Colonic mucosa (tissue), 4 donors: ENCODE measurements at regions not wholly inside any gene's neighbourhood (a gene's known extent, or its start where the extent isn't known, plus 50 kb on each side); places are given as distances from the start of the nearest gene placed in this dataset.

Experiments
- DNase-seq: peaks from one replicate; pipeline ENCODE4 v3.0.0-alpha.2; 2020
- H3K27ac ChIP-seq: fragments of 200-600 bp; one replicate; pipeline ENCODE4 v1.8.0; 2021
- H3K27me3 ChIP-seq: fragments of 200-600 bp; one replicate; pipeline ENCODE4 v1.8.0; 2021
- H3K36me3 ChIP-seq: fragments of 200-600 bp; one replicate; pipeline ENCODE4 v1.8.0; 2021
- H3K4me1 ChIP-seq: fragments of 200-600 bp; one replicate; pipeline ENCODE4 v1.8.0; 2021; ENCODE audit warnings: mild to moderate bottlenecking
- H3K4me3 ChIP-seq: fragments of 200-600 bp; one replicate; pipeline ENCODE4 v1.8.0; 2021
- H3K9ac ChIP-seq, 2 donors: one replicate each; pipeline ENCODE4 v1.7.0; 2013; ENCODE audit warnings: control low read depth in 2 of 2, low read depth in 2 of 2, low read length in 2 of 2
- H3K9me3 ChIP-seq: fragments of 200-600 bp; one replicate; pipeline ENCODE4 v1.8.0; 2021
- intact Hi-C: fragments of 100-400 bp; cut with DNase I; formaldehyde crosslinking; loops from one replicate; pipeline ENCODE4 v1.14.1; 2022
- TF ChIP-seq, protein P1 (sequence below): fragments of 200-600 bp; IDR thresholded peaks from one replicate; pipeline ENCODE4 v1.8.0; 2022; ENCODE audit warnings: antibody characterized with exemption, mild to moderate bottlenecking
- donor health status: healthy.
- donor health status: DM: no; HTN: no; CAD: no.
- donor health status: DM: no; HTN: no; CAD: no.

DNA sequence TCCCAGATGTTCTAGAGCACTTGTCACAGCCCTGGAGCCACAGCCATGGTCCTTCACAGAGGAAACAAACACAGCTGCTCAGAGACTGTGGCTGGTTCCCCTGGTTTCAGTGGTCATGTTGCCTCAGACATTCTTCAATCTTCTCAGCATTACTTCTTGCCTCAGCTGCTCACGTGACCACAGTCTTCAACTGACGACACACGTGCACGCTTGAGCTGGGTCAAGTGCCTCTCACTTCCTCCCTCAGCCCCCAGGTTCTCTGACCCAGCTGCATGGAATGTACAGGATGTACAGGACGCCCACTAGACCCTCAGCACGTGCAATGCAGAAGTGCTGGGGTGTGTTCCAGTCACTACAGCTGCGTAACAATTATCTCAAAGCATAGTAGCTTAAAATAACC lies 159.8 kb upstream of the GGTLC1 start:
- Histone ChIP-seq H3K9me3 (no peaks in the 10 kb centered on the region), H3K27me3 (no peaks in the 10 kb centered on the region), H3K36me3 (no peaks in the 10 kb centered on the region), H3K4me3 (no peak overlapping the region), H3K27ac (no peak overlapping the region), H3K9ac (no peak overlapping the region), H3K4me1 (no peaks in the 10 kb centered on the region)
- TF ChIP-seq, protein P1, sequence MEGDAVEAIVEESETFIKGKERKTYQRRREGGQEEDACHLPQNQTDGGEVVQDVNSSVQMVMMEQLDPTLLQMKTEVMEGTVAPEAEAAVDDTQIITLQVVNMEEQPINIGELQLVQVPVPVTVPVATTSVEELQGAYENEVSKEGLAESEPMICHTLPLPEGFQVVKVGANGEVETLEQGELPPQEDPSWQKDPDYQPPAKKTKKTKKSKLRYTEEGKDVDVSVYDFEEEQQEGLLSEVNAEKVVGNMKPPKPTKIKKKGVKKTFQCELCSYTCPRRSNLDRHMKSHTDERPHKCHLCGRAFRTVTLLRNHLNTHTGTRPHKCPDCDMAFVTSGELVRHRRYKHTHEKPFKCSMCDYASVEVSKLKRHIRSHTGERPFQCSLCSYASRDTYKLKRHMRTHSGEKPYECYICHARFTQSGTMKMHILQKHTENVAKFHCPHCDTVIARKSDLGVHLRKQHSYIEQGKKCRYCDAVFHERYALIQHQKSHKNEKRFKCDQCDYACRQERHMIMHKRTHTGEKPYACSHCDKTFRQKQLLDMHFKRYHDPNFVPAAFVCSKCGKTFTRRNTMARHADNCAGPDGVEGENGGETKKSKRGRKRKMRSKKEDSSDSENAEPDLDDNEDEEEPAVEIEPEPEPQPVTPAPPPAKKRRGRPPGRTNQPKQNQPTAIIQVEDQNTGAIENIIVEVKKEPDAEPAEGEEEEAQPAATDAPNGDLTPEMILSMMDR, result no peak
- intact Hi-C loops, result no loop called here
- no peak for DNase-seq

DNA sequence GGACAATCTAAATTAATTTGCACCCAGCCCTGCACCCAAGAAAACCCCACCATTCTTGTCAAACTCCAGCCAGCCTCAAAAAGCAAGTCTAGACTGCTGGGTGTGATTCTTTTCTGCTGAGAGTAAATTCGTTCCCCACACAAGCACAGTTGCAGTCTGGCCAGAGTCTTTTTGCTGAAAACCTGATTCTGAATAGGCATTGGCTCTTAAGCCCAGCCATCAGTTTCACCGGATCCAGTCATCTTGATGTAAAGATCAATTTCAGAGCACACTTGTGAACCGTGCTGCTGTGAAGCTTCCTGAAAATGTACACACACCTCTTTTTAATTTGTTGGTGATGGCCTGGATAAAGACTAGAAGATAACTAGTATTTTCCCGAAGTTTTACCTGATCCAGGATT lies 159.4 kb upstream of the GGTLC1 start:
- TF ChIP-seq, protein P1, result no peak
- intact Hi-C loops, result no loop called here
- Histone ChIP-seq H3K4me3 (no peak overlapping the region), H3K9me3 (no peaks in the 10 kb centered on the region), H3K27ac (no peak overlapping the region), H3K4me1 (no peaks in the 10 kb centered on the region), H3K36me3 (no peaks in the 10 kb centered on the region), H3K27me3 (no peaks in the 10 kb centered on the region), H3K9ac (no peak overlapping the region)
- DNase-seq, result no peak

DNA sequence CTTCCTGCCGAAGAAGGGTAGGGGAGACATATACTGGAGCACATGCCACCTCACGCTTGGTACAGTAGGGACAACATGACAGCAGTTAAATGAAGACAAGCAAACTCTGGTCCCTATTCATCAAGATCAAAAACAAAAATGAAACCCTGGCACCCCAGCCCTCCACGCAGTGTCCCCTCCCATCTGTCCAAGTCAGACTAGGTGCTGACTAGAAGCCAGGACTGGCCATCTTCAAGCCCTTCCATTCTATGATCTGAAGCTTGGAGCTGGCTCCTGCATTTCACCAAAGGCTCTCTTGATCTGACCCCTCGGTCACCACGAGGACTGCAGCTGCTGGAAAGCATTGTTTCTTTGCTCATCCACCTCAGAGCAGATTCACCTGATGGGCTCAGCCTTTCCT lies 158.9 kb upstream of the GGTLC1 start:
- Histone ChIP-seq H3K4me3 (no peak overlapping the region), H3K27me3 (no peaks in the 10 kb centered on the region), H3K9ac (no peak overlapping the region), H3K27ac (no peak overlapping the region), H3K36me3 (no peaks in the 10 kb centered on the region), H3K4me1 (no peaks in the 10 kb centered on the region), H3K9me3 (no peaks in the 10 kb centered on the region)
- DNase-seq, result no peak
- TF ChIP-seq, protein P1, result no peak
- intact Hi-C loops, result no loop called here

DNA sequence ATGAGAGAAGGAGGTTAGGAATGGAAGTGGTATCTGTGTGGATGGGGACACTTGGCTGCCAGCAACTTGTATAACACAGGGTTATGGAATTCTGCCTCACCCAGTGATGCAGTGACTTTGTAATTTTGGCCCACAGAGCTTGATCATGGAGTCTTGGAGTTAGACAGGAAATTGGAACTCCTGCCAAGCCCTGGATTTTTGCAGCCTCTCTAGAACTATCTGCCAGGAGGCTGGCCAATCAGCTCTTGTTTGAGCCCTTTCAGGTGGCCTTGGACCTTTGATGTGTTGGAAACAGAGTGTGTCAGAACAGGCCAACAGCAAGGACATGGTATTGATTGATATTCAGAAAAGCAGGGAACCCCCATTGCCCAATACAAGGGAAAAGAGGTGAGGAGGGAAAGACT lies 157.7 kb upstream of the GGTLC1 start:
- DNase-seq, result no peak
- TF ChIP-seq, protein P1, result no peak
- no peak overlapping the region for H3K27ac ChIP-seq
- no peak overlapping the region for H3K4me3 ChIP-seq
- intact Hi-C loops, result no loop called here
- no peaks in the 10 kb centered on the region for H3K4me1 ChIP-seq
- H3K27me3 ChIP-seq, result no peaks in the 10 kb centered on the region
- no peaks in the 10 kb centered on the region for H3K36me3 ChIP-seq
- H3K9me3 ChIP-seq, result no peaks in the 10 kb centered on the region
- H3K9ac ChIP-seq, result no peak overlapping the region

DNA sequence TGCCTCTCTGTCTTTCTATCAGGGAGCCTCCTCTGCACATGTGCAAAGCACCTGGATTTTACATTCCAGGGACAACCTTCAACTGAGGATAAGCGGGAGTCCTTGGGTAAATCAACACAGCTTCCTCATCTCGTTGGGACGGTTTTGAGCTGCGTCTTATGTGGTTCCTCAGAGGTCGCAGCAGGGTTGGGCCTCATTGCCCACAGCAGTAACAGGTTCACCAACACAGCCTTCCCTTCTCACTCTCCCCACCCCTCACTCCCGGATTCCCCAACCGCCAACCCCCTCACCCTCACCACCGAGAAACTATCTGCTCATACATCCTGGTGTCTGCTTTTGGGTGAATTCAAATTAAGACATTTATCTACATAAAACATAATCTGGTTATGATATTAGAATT lies 155.8 kb upstream of the GGTLC1 start:
- intact Hi-C loops, result no loop called here
- TF ChIP-seq, protein P1, result no peak

DNA sequence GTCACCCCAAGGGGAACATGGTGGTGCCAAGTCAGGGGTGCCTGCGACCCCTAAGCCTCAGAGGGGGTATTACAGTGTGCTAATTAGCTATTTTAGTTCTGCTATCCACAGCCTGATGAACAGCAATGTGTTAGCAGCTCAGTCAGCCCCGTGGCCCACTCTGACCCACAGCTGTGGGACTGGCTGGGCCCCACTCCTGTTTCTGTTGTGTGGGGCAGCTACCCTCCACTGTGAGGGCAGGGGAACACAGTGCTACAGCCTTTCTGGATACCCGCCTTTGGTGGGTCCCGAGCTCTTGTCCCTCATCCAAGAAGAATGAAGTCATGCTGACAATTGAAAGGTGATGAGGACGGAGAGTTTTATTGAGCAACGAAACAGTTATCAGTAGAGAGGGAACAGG lies 152.5 kb upstream of the GGTLC1 start:
- TF ChIP-seq, protein P1, result no peak
- no peak for DNase-seq
- Histone ChIP-seq H3K4me3 (no peak overlapping the region), H3K9ac (no peak overlapping the region), H3K27me3 (no peaks in the 10 kb centered on the region), H3K9me3 (no peaks in the 10 kb centered on the region), H3K36me3 (no peaks in the 10 kb centered on the region), H3K27ac (no peak overlapping the region), H3K4me1 (no peaks in the 10 kb centered on the region)
- intact Hi-C loops, result no loop called here

More for the DNA sequence above, 155.8 kb upstream of the GGTLC1 start:
- H3K4me3 ChIP-seq, result no peak overlapping the region
- H3K9me3 ChIP-seq, result no peaks in the 10 kb centered on the region
- no peaks in the 10 kb centered on the region for H3K27me3 ChIP-seq
- no peak overlapping the region for H3K9ac ChIP-seq
- no peaks in the 10 kb centered on the region for H3K36me3 ChIP-seq
- no peaks in the 10 kb centered on the region for H3K4me1 ChIP-seq
- DNase-seq, result no peak
- H3K27ac ChIP-seq, result no peak overlapping the region
